GM12892 (cell line): ENCODE measurements at regions not wholly inside any gene's neighbourhood (a gene's known extent, or its start where the extent isn't known, plus 50 kb on each side); places are given as distances from the start of the nearest gene placed in this dataset.

Experiments used
- POLR2A ChIP-seq: IDR thresholded peaks from 2 replicates; pipeline ENCODE4 v1.6.1; 2011; ENCODE audit warnings: low read depth, low read length, control low read depth
- POLR2AphosphoS5 ChIP-seq: IDR thresholded peaks from 2 replicates; pipeline ENCODE4 v1.6.1; 2011; ENCODE audit warnings: low read depth, low read length, control low read depth
- TAF1 ChIP-seq: IDR thresholded peaks from 2 replicates; pipeline ENCODE4 v1.6.1; 2011; ENCODE audit warnings: low read depth, mild to moderate bottlenecking, control low read depth, low read length, borderline replicate concordance

DNA sequence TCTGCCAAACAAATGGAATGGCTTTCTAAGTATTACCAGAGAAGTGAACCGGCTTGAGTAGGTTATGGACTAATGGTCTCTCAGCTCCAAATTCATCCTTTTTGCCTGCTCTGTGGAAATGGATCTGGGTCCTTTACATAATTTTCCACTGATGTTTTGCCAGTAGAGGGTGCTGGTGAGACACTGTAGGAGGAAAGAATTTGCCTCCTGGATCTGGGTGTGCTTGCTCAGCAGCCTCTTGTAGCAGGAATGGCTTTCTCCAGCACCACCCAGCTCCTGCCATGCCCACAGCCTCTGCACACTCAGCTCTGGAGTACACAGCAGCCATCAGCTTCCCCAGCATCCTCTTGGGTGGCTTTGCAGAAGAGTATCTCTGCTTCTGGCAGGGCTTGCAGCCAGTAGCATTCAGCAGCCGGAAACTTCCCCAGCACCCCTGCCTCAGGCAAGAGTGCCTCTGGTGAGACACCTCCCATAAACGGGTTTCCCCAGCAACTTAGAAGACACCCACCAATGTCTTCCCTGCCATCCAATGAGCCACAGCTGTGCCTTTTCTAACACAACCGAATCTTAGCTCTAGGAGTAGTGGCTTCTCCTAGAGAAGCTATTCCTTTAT lies 235.0 kb upstream of the PLPP4 start:
- TF ChIP-seq POLR2AphosphoS5 (no peak), POLR2A (no peak), TAF1 (no peak)
